ENCODE measurements at regions not wholly inside any gene's neighbourhood (a gene's known extent, or its start where the extent isn't known, plus 50 kb on each side); places are given as distances from the start of the nearest gene placed in this dataset.

DNA sequence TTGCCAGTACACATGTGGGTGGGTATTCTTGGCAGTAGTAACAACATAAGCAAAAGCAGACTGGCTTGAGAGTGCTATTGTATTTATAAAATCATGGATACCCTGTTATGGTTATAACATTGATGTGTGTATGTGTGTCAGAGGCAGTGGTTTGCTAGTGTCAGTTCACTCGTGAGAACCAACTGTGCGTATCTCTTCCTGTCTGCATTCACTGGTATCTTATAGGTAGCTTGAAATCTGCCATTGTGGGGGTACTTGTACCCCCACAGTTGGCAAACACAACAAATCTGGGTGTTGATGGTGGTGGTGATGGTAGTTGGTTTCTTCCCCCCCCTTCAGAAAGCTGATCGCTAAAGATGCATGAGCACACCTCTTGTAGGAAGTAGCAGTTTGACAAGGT is 355.8 kb upstream of the SATB1 start:
- H3K9me2 ChIP-seq (ENCODE audit: insufficient read depth), result peaks cover 3% of the 10 kb centered on the region; the same call in 1 of the 2 replicates
- TF ChIP-seq EZH2 (IDR thresholded peaks at IDR 0.05; ENCODE audit: low read depth), result no peak
- TF ChIP-seq, protein P1, sequence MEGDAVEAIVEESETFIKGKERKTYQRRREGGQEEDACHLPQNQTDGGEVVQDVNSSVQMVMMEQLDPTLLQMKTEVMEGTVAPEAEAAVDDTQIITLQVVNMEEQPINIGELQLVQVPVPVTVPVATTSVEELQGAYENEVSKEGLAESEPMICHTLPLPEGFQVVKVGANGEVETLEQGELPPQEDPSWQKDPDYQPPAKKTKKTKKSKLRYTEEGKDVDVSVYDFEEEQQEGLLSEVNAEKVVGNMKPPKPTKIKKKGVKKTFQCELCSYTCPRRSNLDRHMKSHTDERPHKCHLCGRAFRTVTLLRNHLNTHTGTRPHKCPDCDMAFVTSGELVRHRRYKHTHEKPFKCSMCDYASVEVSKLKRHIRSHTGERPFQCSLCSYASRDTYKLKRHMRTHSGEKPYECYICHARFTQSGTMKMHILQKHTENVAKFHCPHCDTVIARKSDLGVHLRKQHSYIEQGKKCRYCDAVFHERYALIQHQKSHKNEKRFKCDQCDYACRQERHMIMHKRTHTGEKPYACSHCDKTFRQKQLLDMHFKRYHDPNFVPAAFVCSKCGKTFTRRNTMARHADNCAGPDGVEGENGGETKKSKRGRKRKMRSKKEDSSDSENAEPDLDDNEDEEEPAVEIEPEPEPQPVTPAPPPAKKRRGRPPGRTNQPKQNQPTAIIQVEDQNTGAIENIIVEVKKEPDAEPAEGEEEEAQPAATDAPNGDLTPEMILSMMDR (conservative IDR thresholded peaks at IDR 0.05), result no peak
- H3K27me3 ChIP-seq (ENCODE audit: insufficient read depth, low read depth), result no peaks in the 10 kb centered on the region
- H3K4me1 ChIP-seq (replicated peaks; ENCODE audit: insufficient read depth), result no peaks in the 10 kb centered on the region
- intact Hi-C loops (cut with micrococcal nuclease; ENCODE audit: unreplicated experiment), result no loop called here
- ChIA-PET CTCF (no interaction called here), POLR2A (ENCODE audit: unreplicated experiment) (no interaction called here)
- H3F3A ChIP-seq (ENCODE audit: insufficient read depth, low read depth), result no peaks in the 10 kb centered on the region
- H2AFZ ChIP-seq, result no peak overlapping the region
- no peak for DNase-seq
- H3K4me3 ChIP-seq, result no peak overlapping the region
- H4K20me1 ChIP-seq (ENCODE audit: insufficient read depth), result no peaks in the 10 kb centered on the region
- H3K79me2 ChIP-seq (ENCODE audit: low read depth), result no peaks in the 10 kb centered on the region
- H3K36me3 ChIP-seq (ENCODE audit: low read depth), result no peaks in the 10 kb centered on the region
- no TSS peak for BruUV-seq (replicated peaks)
- no peak overlapping the region for H3K4me2 ChIP-seq
- H3K9me3 ChIP-seq (ENCODE audit: insufficient read depth, low read depth), result no peaks in the 10 kb centered on the region
- no peak overlapping the region for H3K27ac ChIP-seq

GRCh38 chr3:18779704-18780103 is 354.6 kb upstream of the SATB1 start:
- BruUV-seq (replicated peaks), result no TSS peak
- H3F3A ChIP-seq (ENCODE audit: insufficient read depth, low read depth), result no peaks in the 10 kb centered on the region
- no peak overlapping the region for H3K4me3 ChIP-seq
- ChIA-PET POLR2A (ENCODE audit: unreplicated experiment) (no interaction called here), CTCF (no interaction called here)
- no peaks in the 10 kb centered on the region for H3K4me1 ChIP-seq (replicated peaks; ENCODE audit: insufficient read depth)
- no peak overlapping the region for H3K4me2 ChIP-seq
- H3K36me3 ChIP-seq (ENCODE audit: low read depth), result no peaks in the 10 kb centered on the region
- no peaks in the 10 kb centered on the region for H4K20me1 ChIP-seq (ENCODE audit: insufficient read depth)
- TF ChIP-seq, protein P1 (conservative IDR thresholded peaks at IDR 0.05), result no peak
- no peak for TF ChIP-seq EZH2 (IDR thresholded peaks at IDR 0.05; ENCODE audit: low read depth)
- no peak overlapping the region for H3K27ac ChIP-seq
- no peaks in the 10 kb centered on the region for H3K27me3 ChIP-seq (ENCODE audit: insufficient read depth, low read depth)
- no peaks in the 10 kb centered on the region for H3K9me3 ChIP-seq (ENCODE audit: insufficient read depth, low read depth)
- no peak for DNase-seq
- intact Hi-C loops (cut with micrococcal nuclease; ENCODE audit: unreplicated experiment), result no loop called here
- H3K79me2 ChIP-seq (ENCODE audit: low read depth), result no peaks in the 10 kb centered on the region
- no peak overlapping the region for H2AFZ ChIP-seq
- H3K9me2 ChIP-seq (ENCODE audit: insufficient read depth), result peaks cover 3% of the 10 kb centered on the region; the same call in 1 of the 2 replicates

DNA sequence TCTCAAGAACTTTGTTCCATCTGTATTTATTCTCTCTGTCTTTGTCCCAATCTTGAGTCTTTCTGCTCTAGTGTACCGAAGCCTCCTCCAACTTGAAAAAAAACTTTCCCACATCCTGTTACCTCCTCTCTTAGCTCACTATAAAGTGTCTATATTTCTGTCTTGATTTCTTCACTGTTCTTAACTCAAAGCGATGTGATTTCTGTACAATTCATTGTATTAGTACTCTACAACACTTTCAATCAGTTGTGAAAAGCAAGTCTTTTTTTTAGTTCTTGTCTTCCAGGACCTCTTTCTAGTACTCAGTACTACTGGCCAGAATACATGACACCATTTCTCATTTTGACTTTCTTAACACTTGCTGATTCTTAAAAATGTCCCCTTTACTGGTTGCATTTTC is 353.5 kb upstream of the SATB1 start:
- intact Hi-C loops (cut with micrococcal nuclease; ENCODE audit: unreplicated experiment), result no loop called here
- no peaks in the 10 kb centered on the region for H3K36me3 ChIP-seq (ENCODE audit: low read depth)

More for the DNA sequence above, 353.5 kb upstream of the SATB1 start:
- no peaks in the 10 kb centered on the region for H3K27me3 ChIP-seq (ENCODE audit: insufficient read depth, low read depth)
- H3K79me2 ChIP-seq (ENCODE audit: low read depth), result no peaks in the 10 kb centered on the region
- no peaks in the 10 kb centered on the region for H3F3A ChIP-seq (ENCODE audit: insufficient read depth, low read depth)
- CTCF ChIA-PET, result no interaction called here
- TF ChIP-seq, protein P1 (conservative IDR thresholded peaks at IDR 0.05), result no peak
- TF ChIP-seq EZH2 (IDR thresholded peaks at IDR 0.05; ENCODE audit: low read depth), result no peak
- H3K4me2 ChIP-seq, result no peak overlapping the region
- H2AFZ ChIP-seq, result no peak overlapping the region
- no peak overlapping the region for H3K4me3 ChIP-seq
- peaks cover 3% of the 10 kb centered on the region; the same call in 1 of the 2 replicates for H3K9me2 ChIP-seq (ENCODE audit: insufficient read depth)
- no peaks in the 10 kb centered on the region for H4K20me1 ChIP-seq (ENCODE audit: insufficient read depth)
- H3K9me3 ChIP-seq (ENCODE audit: insufficient read depth, low read depth), result no peaks in the 10 kb centered on the region
- no peak for DNase-seq
- no TSS peak for BruUV-seq (replicated peaks)
- POLR2A ChIA-PET (ENCODE audit: unreplicated experiment), result no interaction called here
- no peak overlapping the region for H3K27ac ChIP-seq
- no peaks in the 10 kb centered on the region for H3K4me1 ChIP-seq (replicated peaks; ENCODE audit: insufficient read depth)
